B cell (primary cell): ENCODE measurements at regions not wholly inside any gene's neighbourhood (a gene's known extent, or its start where the extent isn't known, plus 50 kb on each side); places are given as distances from the start of the nearest gene placed in this dataset.

Experiments
- ATAC-seq: fragments of 200-7000 bp; cut with Tn5 transposase; one replicate; pipeline ENCODE4 v1.10.0; 2021; ENCODE audit warnings: low read depth, mild to moderate bottlenecking, moderate number of reproducible peaks, moderate library complexity
- CTCF ChIA-PET: fragments of 350-600 bp; sonication (Branson Sonifier 250); formaldehyde crosslinking; loops from one replicate; lab custom pipeline; 2021; ENCODE audit warnings: antibody characterized with exemption, inconsistent platforms; lab: Charles Lee
- POLR2A ChIA-PET: fragments of 350-600 bp; sonication (Branson Sonifier 250); formaldehyde crosslinking; loops from one replicate; lab custom pipeline; 2021; ENCODE audit warnings: antibody characterized with exemption; lab: Charles Lee
- DNase-seq: peaks from one replicate; pipeline ENCODE4 v3.0.0; 2013
- H2AFZ ChIP-seq: 2 replicates; pipeline ENCODE4 v1.6.1; 2012; ENCODE audit warnings: mild to moderate bottlenecking, low read depth, low read length; ENCODE audit not compliant: insufficient read depth, poor library complexity, severe bottlenecking
- H3K27ac ChIP-seq, 2 donors: 1 replicate in 1 of 2; 2 replicates in 1 of 2; pipeline ENCODE4 v1.5.1; 2012 to 2013; ENCODE audit warnings: low read length in 2 of 2, mild to moderate bottlenecking in 2 of 2, moderate library complexity in 1 of 2
- H3K27me3 ChIP-seq, 4 experiments: fragments of 200-600 bp in 1 of 4; sonication (generic) in 1 of 4; replicated peaks in 1 of 4; 1 replicate in 2 of 4; 2 replicates in 2 of 4; pipeline versions ENCODE4 v1.6.1 to v1.7.0; 2013 to 2016; ENCODE audit warnings: low read length in 3 of 4, mild to moderate bottlenecking in 2 of 4, mixed read lengths in 1 of 4, moderate library complexity in 1 of 4; ENCODE audit not compliant: insufficient read depth in 4 of 4, control insufficient read depth in 3 of 4; ENCODE audit errors: control extremely low read depth in 1 of 4
- H3K36me3 ChIP-seq, 2 experiments: replicated peaks in 1 of 2; 1 replicate in 1 of 2; 2 replicates in 1 of 2; pipeline versions ENCODE4 v1.6.1 to v1.7.1; 2013; ENCODE audit warnings: low read length in 1 of 2; ENCODE audit not compliant: insufficient read depth in 2 of 2, control insufficient read depth in 1 of 2; ENCODE audit errors: control extremely low read depth in 1 of 2, extremely low read depth in 1 of 2
- H3K4me1 ChIP-seq, 2 donors: fragments of 200-600 bp in 1 of 2; sonication (generic) in 1 of 2; 1 replicate in 1 of 2; 2 replicates in 1 of 2; pipeline versions ENCODE4 v1.5.1 to v1.6.1; 2013 to 2017; ENCODE audit warnings: low read length in 2 of 2; ENCODE audit not compliant: control insufficient read depth in 2 of 2, insufficient read depth in 2 of 2
- H3K4me2 ChIP-seq: replicated peaks from 2 replicates; pipeline ENCODE3; 2012; ENCODE audit warnings: mild to moderate bottlenecking, low read depth, low read length; ENCODE audit not compliant: poor library complexity, severe bottlenecking
- H3K4me3 ChIP-seq, 5 experiments: fragments of 200-600 bp in 1 of 5; sonication (generic) in 1 of 5; 1 replicate in 3 of 5; 2 replicates in 2 of 5; pipeline versions ENCODE4 v1.5.1 to v1.7.0; 2011 to 2016; ENCODE audit warnings: low read length in 4 of 5, mild to moderate bottlenecking in 4 of 5, low read depth in 2 of 5, control low read depth in 1 of 5, moderate library complexity in 1 of 5; ENCODE audit not compliant: insufficient read depth in 1 of 5; ENCODE audit errors: control extremely low read depth in 1 of 5, extremely low read depth in 1 of 5
- H3K79me2 ChIP-seq: fragments of 200-600 bp; sonication (generic); one replicate; pipeline ENCODE4 v1.6.0; 2016; ENCODE audit warnings: low read length; ENCODE audit not compliant: control insufficient read depth, insufficient read depth
- H3K9ac ChIP-seq: fragments of 200-600 bp; sonication (generic); 2 replicates; pipeline ENCODE4 v1.6.1; 2017; ENCODE audit warnings: mild to moderate bottlenecking, low read length, moderate library complexity
- H3K9me3 ChIP-seq, 3 donors: one replicate each; pipeline versions ENCODE4 v1.6.1 to v1.7.1; 2013; ENCODE audit warnings: low read length in 2 of 3; ENCODE audit not compliant: control insufficient read depth in 2 of 3, insufficient read depth in 1 of 3; ENCODE audit errors: control extremely low read depth in 1 of 3
- H4K20me1 ChIP-seq: 2 replicates; pipeline ENCODE4 v1.6.0; 2012; ENCODE audit warnings: mild to moderate bottlenecking, low read length; ENCODE audit not compliant: insufficient read depth, control insufficient read depth, poor library complexity, severe bottlenecking
- H3K27ac Mint-ChIP-seq: one replicate; pipeline ENCODE4 v1.8.0; 2021; ENCODE audit warnings: mixed read lengths
- H3K27me3 Mint-ChIP-seq: one replicate; pipeline ENCODE4 v1.8.0; 2021; ENCODE audit warnings: mixed read lengths
- H3K4me1 Mint-ChIP-seq: one replicate; pipeline ENCODE4 v1.8.0; 2021; ENCODE audit warnings: mixed read lengths
- H3K4me3 Mint-ChIP-seq: one replicate; pipeline ENCODE4 v1.8.0; 2021; ENCODE audit warnings: mixed read lengths
- H3K9me3 Mint-ChIP-seq: one replicate; pipeline ENCODE4 v1.8.0; 2022; ENCODE audit warnings: mixed read lengths; ENCODE audit not compliant: insufficient read depth
- CTCF ChIP-seq: fragments of 200-600 bp; IDR thresholded peaks from one replicate; pipeline ENCODE4 v1.8.0; 2022; ENCODE audit warnings: antibody characterized with exemption, mild to moderate bottlenecking
- EZH2 ChIP-seq: IDR thresholded peaks from 2 replicates; pipeline ENCODE4 v1.6.1; 2012; ENCODE audit warnings: borderline replicate concordance, low read depth, mild to moderate bottlenecking, moderate library complexity, low read length; ENCODE audit not compliant: insufficient read depth, poor library complexity, severe bottlenecking
- WGBS: methylation state at CpG from one replicate; pipeline ENCODE4 v1.1.5; 2013; ENCODE audit warnings: missing lambda C conversion rate; ENCODE audit not compliant: insufficient coverage; 5-methylcytosine and 5-hydroxymethylcytosine counted together
- intact Hi-C: fragments of 100-400 bp; cut with micrococcal nuclease; formaldehyde crosslinking; loops from one replicate; pipeline ENCODE4 v1.10.0; 2022

DNA sequence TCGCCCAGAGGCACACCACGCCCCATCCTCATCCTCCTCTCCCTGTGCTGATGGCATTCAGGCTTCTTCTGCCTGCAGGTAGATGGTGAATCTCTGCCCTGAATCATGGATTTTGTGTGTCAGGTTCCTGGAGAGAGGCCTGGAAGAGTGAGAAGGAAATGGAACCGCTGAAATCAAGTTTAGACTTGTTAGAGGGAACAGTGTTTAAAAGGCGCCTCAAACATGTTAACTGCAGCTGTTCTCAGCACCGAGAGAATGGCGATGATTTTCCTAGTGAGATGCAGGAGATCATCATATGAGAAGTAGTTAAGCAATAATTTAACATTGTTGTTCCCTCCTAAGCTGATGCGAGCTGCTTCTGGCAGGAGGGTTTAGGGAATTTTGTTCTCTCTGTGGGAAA, 744.4 kb upstream of the EEF2KMT start:
- Histone ChIP-seq H3K4me3 (no peak overlapping the region), H3K4me2 (no peak overlapping the region), H3K27ac (no peak overlapping the region), H3K36me3 (no peaks in the 10 kb centered on the region), H3K27me3 (no peaks in the 10 kb centered on the region), H3K4me1 (no peaks in the 10 kb centered on the region), H2AFZ (no peak overlapping the region), H3K9me3 (no peaks in the 10 kb centered on the region), H4K20me1 (no peaks in the 10 kb centered on the region), H3K9ac (no peak overlapping the region), H3K79me2 (no peaks in the 10 kb centered on the region)
- TF ChIP-seq EZH2 (no peak), CTCF (no peak)
- intact Hi-C loops = no loop called here
- H3K4me1 Mint-ChIP-seq = no peaks in the 10 kb centered on the region
- H3K27ac Mint-ChIP-seq = no peak overlapping the region
- DNase-seq (no peak), ATAC-seq (no peak)
- CTCF ChIA-PET = no interaction called here
- peaks cover 3% of the 10 kb centered on the region for H3K9me3 Mint-ChIP-seq
- 96% methylated on average over 4 of the region's 7 CpGs for WGBS
- POLR2A ChIA-PET = no interaction called here
- no peaks in the 10 kb centered on the region for H3K27me3 Mint-ChIP-seq
- no peak overlapping the region for H3K4me3 Mint-ChIP-seq

DNA sequence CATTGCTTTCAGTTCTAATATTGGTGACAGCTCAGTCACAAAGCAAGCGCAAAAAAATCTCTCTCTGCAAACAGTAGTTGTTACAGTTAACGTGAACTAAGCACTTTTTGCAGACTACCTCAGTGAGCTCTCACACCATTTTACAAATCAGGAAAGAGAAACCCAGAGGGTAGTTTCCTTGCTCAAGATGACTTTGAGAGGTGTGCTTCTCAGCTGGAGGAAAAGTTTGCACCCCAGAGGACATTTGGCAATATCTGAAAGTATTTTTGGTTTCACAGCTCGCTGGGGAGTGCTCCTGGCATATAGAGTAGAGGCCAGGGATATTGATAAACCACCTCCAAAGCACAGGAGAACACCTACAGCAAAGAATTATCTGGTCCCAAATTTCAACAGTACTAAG, 741.1 kb upstream of the EEF2KMT start:
- H3K79me2 ChIP-seq = no peaks in the 10 kb centered on the region
- intact Hi-C loops = no loop called here
- H3K4me3 ChIP-seq = no peak overlapping the region
- Mint-ChIP-seq H3K4me1 (no peaks in the 10 kb centered on the region), H3K4me3 (no peak overlapping the region), H3K27ac (no peak overlapping the region), H3K27me3 (no peaks in the 10 kb centered on the region), H3K9me3 (peaks cover 5% of the 10 kb centered on the region)
- TF ChIP-seq CTCF (no peak), EZH2 (no peak)
- no peak for DNase-seq
- H3K27me3 ChIP-seq = no peaks in the 10 kb centered on the region
- CTCF ChIA-PET = no interaction called here
- H4K20me1 ChIP-seq = no peaks in the 10 kb centered on the region
- ATAC-seq = no peak
- POLR2A ChIA-PET = no interaction called here
- H2AFZ ChIP-seq = no peak overlapping the region
- H3K36me3 ChIP-seq = no peaks in the 10 kb centered on the region
- peaks cover 0 to 3% (median 0%) of the 10 kb centered on the region in 3 donors for H3K9me3 ChIP-seq
- H3K9ac ChIP-seq = no peak overlapping the region
- no peak overlapping the region for H3K4me2 ChIP-seq
- no peaks in the 10 kb centered on the region for H3K4me1 ChIP-seq
- 100% methylated on average over 2 of the region's 3 CpGs for WGBS
- H3K27ac ChIP-seq = no peak overlapping the region
